ACC112 (cell line): ENCODE measurements at regions not wholly inside any gene's neighbourhood (a gene's known extent, or its start where the extent isn't known, plus 50 kb on each side); places are given as distances from the start of the nearest gene placed in this dataset.

Experiments used
- H2AFZ ChIP-seq: fragments of 200-600 bp; sonication (generic); one replicate; pipeline ENCODE4 v1.6.0; 2017; ENCODE audit warnings: antibody characterized with exemption, low read length; ENCODE audit not compliant: unreplicated experiment
- H3K27ac ChIP-seq: fragments of 200-600 bp; sonication (generic); 2 replicates; pipeline ENCODE4 v1.5.1; 2014; ENCODE audit warnings: low read depth, mild to moderate bottlenecking, antibody characterized with exemption, low read length, moderate library complexity
- H3K27me3 ChIP-seq: fragments of 200-600 bp; sonication (generic); 2 replicates; pipeline ENCODE4 v1.6.1; 2014; ENCODE audit warnings: mild to moderate bottlenecking, antibody characterized with exemption, low read length, moderate library complexity, mixed read lengths; ENCODE audit not compliant: insufficient read depth
- H3K36me3 ChIP-seq: fragments of 200-600 bp; sonication (generic); 2 replicates; pipeline ENCODE4 v1.6.1; 2016; ENCODE audit warnings: mild to moderate bottlenecking, antibody characterized with exemption, low read length, moderate library complexity, mixed read lengths; ENCODE audit not compliant: insufficient read depth
- H3K4me1 ChIP-seq: fragments of 200-600 bp; sonication (generic); one replicate; pipeline ENCODE4 v1.6.1; 2016; ENCODE audit warnings: low read length, mixed read lengths; ENCODE audit not compliant: insufficient read depth, unreplicated experiment, control insufficient read depth
- H3K4me3 ChIP-seq: fragments of 200-600 bp; sonication (generic); 2 replicates; pipeline ENCODE4 v1.5.1; 2014; ENCODE audit warnings: mild to moderate bottlenecking, low read depth, low read length
- H3K79me2 ChIP-seq: fragments of 200-600 bp; sonication (generic); one replicate; pipeline ENCODE4 v1.6.0; 2016; ENCODE audit warnings: low read length; ENCODE audit not compliant: control insufficient read depth, unreplicated experiment, insufficient read depth

DNA sequence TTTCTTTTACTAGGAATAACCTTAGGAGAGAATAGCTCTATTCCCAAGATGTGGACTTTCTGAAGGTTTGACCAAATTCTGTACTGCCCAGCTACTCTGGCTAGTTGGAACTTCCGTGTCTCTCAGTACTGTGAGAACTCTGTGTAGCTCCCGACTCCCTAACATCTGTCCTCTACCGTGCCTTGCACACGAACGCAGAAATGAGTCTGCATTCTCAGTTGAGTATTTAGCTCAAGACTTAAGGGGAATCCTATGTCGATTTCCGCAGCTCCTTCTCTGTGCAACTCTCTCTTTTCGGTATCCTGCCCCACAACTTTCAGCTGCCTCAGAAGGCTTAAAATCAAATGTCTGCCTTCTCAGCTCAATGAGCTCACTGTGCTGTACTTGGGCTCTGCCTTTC is 86.7 kb upstream of the EPHB3 start:
- Histone ChIP-seq H3K27me3 (peaks cover 83% of the 10 kb centered on the region), H2AFZ (no peak overlapping the region), H3K27ac (no peak overlapping the region)

DNA sequence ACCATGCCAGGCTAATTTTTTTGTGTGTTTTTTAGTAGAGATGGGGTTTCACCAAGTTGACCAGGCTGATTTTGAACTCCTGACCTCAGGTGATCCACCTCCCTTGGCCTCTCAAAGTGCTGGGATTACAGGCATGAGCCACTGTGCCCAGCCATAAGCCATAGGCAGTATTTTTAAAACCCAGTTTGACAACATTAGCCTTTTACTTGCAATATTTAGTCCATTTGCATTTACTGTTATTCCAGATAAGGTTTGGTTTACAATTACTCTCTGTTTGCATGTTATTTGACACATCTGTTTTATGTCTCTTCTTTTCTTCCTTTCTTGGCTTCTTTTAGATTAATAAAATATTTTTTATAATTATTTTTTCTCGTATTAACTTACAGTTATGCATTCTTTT is 83.6 kb upstream of the EPHB3 start:
- Histone ChIP-seq H3K36me3 (no peaks in the 10 kb centered on the region), H3K27ac (no peak overlapping the region), H3K4me3 (no peak overlapping the region), H3K4me1 (no peaks in the 10 kb centered on the region), H3K79me2 (no peaks in the 10 kb centered on the region), H2AFZ (no peak overlapping the region), H3K27me3 (peaks cover 90% of the 10 kb centered on the region)

More for the DNA sequence above, 86.7 kb upstream of the EPHB3 start:
- Histone ChIP-seq H3K4me3 (no peak overlapping the region), H3K79me2 (no peaks in the 10 kb centered on the region), H3K4me1 (no peaks in the 10 kb centered on the region), H3K36me3 (no peaks in the 10 kb centered on the region)

DNA sequence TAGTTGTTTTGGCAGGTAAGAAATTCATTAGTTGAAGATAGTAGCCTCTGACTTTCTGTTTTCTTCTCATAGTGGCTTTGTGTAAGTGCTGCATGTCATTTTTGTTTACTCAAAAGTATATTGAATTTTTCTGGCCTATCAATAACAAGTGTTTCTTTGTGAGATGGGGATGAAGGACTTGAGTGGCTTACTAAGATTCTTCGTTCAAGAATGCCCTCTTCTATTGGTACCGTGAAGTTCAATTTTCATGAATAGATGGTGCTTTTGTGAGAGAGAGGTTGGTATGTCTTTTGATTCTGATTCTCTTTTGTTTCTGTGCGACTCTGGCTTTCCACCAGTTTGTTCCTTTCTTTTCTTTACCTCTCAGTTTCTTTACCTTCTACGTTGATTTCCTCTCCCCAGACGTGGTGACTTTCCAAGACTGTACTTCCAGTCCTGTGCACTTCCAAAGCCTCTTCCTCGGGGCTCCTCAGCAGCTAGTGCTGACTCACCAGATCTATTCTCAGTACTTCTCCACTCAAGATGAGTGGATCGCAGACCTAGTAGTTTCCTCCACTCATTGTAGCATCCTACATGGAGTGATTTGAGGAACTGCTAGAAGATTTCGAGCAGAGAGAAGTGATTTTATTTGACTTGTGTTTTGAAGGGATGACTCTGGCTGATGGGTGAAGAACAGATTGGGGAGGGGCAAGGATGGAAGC is 82.0 kb upstream of the EPHB3 start:
- Histone ChIP-seq H3K4me3 (no peak overlapping the region), H2AFZ (no peak overlapping the region), H3K36me3 (no peaks in the 10 kb centered on the region), H3K27ac (no peak overlapping the region), H3K4me1 (no peaks in the 10 kb centered on the region), H3K27me3 (peaks cover 80% of the 10 kb centered on the region), H3K79me2 (no peaks in the 10 kb centered on the region)

DNA sequence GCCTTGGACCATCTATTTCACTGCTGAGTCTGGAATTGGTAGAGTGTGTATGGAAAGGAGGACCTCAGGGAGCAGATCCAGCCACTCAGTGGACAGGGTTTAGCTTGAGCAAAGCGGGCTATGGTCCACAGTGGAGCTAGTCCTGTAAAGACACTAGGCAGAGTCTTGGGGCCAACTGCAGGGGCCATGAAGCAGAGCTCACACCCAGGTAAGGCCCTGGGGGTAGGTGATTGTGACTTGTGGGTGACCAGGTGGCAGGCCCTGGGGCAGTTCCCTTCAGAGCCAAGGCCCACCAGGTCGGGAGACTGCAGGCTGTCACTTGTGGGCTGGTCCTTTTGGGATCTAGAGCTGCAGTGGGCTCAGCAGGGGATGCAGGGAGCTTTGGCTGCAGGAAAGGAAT is 80.8 kb upstream of the EPHB3 start:
- no peak overlapping the region for H3K4me3 ChIP-seq
- H3K27me3 ChIP-seq, result peaks cover 80% of the 10 kb centered on the region
- H2AFZ ChIP-seq, result no peak overlapping the region
- no peak overlapping the region for H3K27ac ChIP-seq
- H3K4me1 ChIP-seq, result no peaks in the 10 kb centered on the region
- H3K36me3 ChIP-seq, result no peaks in the 10 kb centered on the region
- no peaks in the 10 kb centered on the region for H3K79me2 ChIP-seq

DNA sequence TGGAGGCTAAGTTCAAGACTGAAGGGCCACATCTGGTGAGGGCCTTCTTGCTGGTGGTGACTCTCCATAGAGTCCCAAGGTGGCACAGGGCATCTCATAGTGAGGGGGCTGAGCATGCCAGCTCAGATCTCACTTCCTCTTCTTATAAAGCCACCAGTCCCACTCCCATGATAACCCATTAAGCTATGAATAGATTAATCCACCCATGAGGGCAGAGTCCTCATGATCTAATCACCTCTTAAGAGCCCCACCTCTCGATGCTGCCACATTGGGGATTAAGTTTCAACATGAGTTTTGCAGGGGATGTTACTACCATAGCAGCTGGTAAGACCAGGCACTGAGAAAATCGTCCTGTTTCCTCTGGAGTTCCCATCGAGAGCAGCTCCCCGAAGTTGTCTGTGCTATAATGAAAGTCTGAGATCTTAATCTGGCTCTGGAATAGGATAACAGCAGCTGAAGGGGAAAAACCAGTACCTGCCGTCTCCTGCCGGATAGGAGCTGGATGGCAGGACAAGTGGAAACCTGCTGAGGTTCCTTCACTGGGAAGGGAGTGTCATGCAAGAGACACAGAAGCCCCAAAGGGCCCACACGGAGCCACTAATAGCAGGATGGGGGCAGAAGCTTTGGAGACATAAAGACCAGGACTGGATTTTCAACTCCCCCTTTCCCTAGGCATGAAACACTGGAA is 79.5 kb upstream of the EPHB3 start:
- Histone ChIP-seq H2AFZ (no peak overlapping the region), H3K27me3 (peaks cover 76% of the 10 kb centered on the region), H3K4me1 (no peaks in the 10 kb centered on the region), H3K36me3 (no peaks in the 10 kb centered on the region), H3K79me2 (no peaks in the 10 kb centered on the region), H3K4me3 (no peak overlapping the region), H3K27ac (no peak overlapping the region)

DNA sequence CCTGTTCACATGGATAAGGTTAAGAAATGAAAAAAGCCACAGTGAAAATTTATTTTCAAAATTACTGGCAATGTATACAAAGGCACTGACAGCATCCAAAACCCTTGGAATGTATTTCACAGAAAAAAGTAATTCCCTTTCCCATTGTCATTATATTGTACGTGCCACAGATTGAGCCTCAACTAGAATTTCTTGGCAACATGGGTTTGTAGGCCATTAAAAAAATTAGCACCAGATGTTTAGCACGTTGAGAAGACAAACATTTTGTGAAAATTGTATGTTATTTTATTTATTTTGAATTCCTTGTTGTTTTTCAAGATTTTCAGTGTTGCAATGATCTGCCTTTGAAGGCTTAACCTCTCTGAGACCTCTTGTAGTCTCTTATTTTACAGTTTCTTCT is 76.3 kb upstream of the EPHB3 start:
- Histone ChIP-seq H2AFZ (no peak overlapping the region), H3K27me3 (peaks cover 84% of the 10 kb centered on the region), H3K27ac (no peak overlapping the region), H3K79me2 (no peaks in the 10 kb centered on the region), H3K4me1 (no peaks in the 10 kb centered on the region), H3K4me3 (no peak overlapping the region), H3K36me3 (no peaks in the 10 kb centered on the region)

DNA sequence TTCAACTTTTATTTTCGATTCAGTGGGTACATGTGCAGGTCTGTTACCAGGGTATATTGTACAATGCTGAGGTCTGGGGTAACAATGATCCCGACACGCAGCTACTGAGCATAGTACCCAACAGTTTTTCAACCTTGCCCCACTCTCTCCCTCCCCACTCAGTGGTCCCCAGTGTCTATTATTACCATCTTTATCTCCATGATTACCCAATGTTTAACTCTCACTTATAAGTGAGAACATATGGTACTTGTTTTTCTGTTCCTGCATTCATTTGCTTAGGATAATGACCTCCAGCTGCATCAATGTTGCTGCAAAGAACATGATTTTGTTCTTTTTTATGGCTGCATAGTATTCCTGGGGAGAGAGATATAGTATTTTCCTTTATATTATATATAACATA is 75.7 kb upstream of the EPHB3 start:
- Histone ChIP-seq H3K27ac (no peak overlapping the region), H2AFZ (no peak overlapping the region), H3K79me2 (no peaks in the 10 kb centered on the region), H3K36me3 (no peaks in the 10 kb centered on the region), H3K4me1 (no peaks in the 10 kb centered on the region), H3K27me3 (peaks cover 84% of the 10 kb centered on the region), H3K4me3 (no peak overlapping the region)

DNA sequence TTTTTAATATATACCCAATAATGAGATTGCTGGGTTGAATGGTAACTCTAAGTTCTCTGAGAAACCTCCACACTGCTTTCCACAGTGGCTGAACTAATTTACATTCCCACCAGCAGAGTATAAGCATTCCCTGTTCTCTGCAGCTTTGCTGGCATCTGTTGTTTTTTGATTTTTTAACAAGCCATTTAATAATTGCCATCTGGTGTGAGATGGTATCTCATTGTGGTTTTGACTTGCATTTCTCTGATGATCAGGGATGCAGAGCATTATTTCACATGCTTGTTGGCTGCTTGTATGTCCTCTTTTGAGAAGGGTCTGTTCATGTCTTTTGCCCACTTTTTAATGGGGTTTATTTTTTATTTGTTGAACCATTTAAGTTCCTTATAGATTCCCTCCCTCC is 75.0 kb upstream of the EPHB3 start:
- Histone ChIP-seq H3K79me2 (no peaks in the 10 kb centered on the region), H3K36me3 (no peaks in the 10 kb centered on the region), H3K4me3 (no peak overlapping the region), H3K27me3 (peaks cover 84% of the 10 kb centered on the region), H3K4me1 (no peaks in the 10 kb centered on the region), H2AFZ (no peak overlapping the region), H3K27ac (no peak overlapping the region)

DNA sequence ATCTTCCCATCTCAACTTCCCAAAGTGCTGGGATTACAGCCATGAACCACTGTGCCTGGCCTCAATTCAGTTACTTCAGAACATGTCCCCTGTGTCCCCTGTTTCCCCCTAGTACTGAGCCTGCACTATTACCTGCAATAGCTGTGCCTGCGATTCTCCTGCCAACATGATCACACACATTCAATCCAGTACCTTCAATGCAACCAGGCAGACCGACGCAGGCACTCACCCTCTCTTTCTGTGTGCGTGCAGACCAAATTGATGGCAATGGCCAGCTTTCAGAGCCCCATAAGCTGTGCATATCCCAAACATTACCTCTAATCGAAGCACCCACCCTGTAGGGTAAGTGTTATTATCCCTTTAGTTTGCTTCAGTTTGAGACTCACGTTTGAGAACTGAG is 73.0 kb upstream of the EPHB3 start:
- Histone ChIP-seq H3K4me3 (no peak overlapping the region), H3K27me3 (peaks cover 84% of the 10 kb centered on the region), H3K27ac (no peak overlapping the region), H3K4me1 (no peaks in the 10 kb centered on the region), H3K36me3 (no peaks in the 10 kb centered on the region), H3K79me2 (no peaks in the 10 kb centered on the region), H2AFZ (no peak overlapping the region)

DNA sequence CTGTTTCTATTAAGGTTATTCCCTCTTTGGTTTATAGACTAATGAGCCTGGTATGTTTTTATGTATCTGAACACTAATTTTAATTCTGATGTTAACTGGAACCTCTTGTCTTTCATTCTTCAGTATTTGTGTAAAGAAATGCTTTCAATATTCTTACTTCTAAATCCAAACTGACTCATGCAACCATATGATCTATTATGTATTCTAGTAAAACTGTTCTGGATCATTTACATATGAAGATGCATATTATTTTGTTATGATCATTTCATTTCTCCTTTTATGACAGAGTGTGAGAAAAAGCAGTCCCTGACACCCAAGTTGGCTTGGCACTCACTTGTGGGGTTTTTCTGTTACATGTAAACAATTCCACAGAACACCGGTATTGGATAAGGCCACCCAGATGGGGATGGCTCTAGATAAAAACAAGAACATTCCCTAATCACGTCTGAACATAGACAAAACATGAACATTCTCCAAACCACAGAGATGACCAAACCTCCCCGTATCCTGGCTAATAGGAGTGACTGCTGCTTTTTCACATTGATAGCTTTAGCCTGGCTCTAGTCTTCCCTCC is 72.2 kb upstream of the EPHB3 start:
- Histone ChIP-seq H3K79me2 (no peaks in the 10 kb centered on the region), H3K27ac (no peak overlapping the region), H3K27me3 (peaks cover 90% of the 10 kb centered on the region)

DNA sequence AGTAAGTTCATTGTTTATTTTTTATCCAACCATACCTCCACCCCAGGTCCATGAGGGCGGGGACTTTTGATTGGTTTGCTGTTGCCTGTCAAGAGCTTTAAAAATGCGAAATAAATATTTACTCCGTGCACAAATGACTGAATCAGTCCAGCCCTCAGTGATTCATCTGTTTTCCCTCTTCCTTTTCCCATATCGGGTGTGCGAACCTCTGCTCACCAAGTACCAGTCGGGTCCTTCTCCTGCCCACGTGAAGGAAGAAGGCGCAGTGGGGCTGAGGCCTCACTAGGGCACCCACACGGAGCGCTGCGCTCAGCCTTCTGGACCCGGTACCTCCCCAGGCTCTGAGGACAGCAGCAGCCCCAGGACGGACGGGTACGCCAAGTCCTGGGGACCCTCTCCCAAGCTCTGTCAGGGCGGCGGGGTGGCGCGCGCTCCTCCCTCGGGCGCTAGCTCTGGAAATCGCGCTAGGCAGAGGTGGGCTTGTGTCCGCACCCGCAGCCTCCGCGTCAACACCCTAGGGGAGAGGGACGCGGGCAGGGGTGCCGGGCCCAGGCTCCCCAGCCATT is 70.5 kb upstream of the EPHB3 start:
- Histone ChIP-seq H3K79me2 (no peaks in the 10 kb centered on the region), H3K27ac (no peak overlapping the region), H3K36me3 (no peaks in the 10 kb centered on the region), H3K4me1 (no peaks in the 10 kb centered on the region), H2AFZ (no peak overlapping the region), H3K4me3 (no peak overlapping the region), H3K27me3 (peaks cover 79% of the 10 kb centered on the region)

More for the DNA sequence above, 72.2 kb upstream of the EPHB3 start:
- H3K36me3 ChIP-seq, result no peaks in the 10 kb centered on the region
- H3K4me3 ChIP-seq, result no peak overlapping the region
- H2AFZ ChIP-seq, result no peak overlapping the region
- no peaks in the 10 kb centered on the region for H3K4me1 ChIP-seq
